Transverse colon (tissue), 4 donors: ENCODE measurements at regions not wholly inside any gene's neighbourhood (a gene's known extent, or its start where the extent isn't known, plus 50 kb on each side); places are given as distances from the start of the nearest gene placed in this dataset.

Experiments used
- DNase-seq: peaks from one replicate; pipeline ENCODE4 v3.0.0-alpha.2; 2019
- H3K27ac ChIP-seq, 4 donors: fragments of 200-600 bp; sonication (generic); 2 replicates each; pipeline ENCODE4 v1.5.1; 2016 to 2018; ENCODE audit warnings: inconsistent platforms in 4 of 4
- H3K27me3 ChIP-seq: fragments of 200-600 bp; sonication (generic); 2 replicates; pipeline ENCODE4 v1.5.1; 2017; ENCODE audit warnings: inconsistent platforms
- H3K36me3 ChIP-seq, 4 donors: fragments of 200-600 bp; sonication (generic); 2 replicates each; pipeline ENCODE4 v1.5.1; 2017 to 2019; ENCODE audit warnings: inconsistent platforms in 4 of 4
- H3K4me1 ChIP-seq, 4 donors: fragments of 200-600 bp; sonication (generic); 2 replicates each; pipeline ENCODE4 v1.5.1; 2017 to 2020; ENCODE audit warnings: inconsistent platforms in 4 of 4
- H3K4me3 ChIP-seq, 4 donors: fragments of 200-600 bp; sonication (generic); 1 replicate in 1 of 4; 2 replicates in 3 of 4; pipeline versions ENCODE4 v1.5.1 to v1.6.1; 2017 to 2019; ENCODE audit warnings: inconsistent platforms in 4 of 4
- H3K9me3 ChIP-seq, 2 donors: fragments of 200-600 bp; sonication (generic); 2 replicates each; pipeline ENCODE4 v1.5.1; 2017 to 2019; ENCODE audit warnings: inconsistent platforms in 2 of 2
- CTCF ChIP-seq, 5 experiments: fragments of 200-600 bp in 3 of 5; fragments of 450-650 bp in 2 of 5; sonication (generic) in 3 of 5; IDR thresholded peaks; 1 replicate in 2 of 5; 2 replicates in 3 of 5; pipeline ENCODE4 v1.5.1; 2016 to 2017; ENCODE audit warnings: antibody characterized with exemption in 5 of 5, inconsistent platforms in 3 of 5, mild to moderate bottlenecking in 2 of 5, moderate library complexity in 1 of 5
- EP300 ChIP-seq: sonication (generic); formaldehyde crosslinking; IDR thresholded peaks from one replicate; pipeline ENCODE4 v1.6.1; 2017; ENCODE audit warnings: antibody characterized with exemption, low read depth
- POLR2A ChIP-seq: fragments of 450-650 bp; IDR thresholded peaks from one replicate; pipeline ENCODE4 v1.6.1; 2016; ENCODE audit warnings: antibody characterized with exemption, mild to moderate bottlenecking, moderate library complexity
- POLR2AphosphoS5 ChIP-seq, 3 donors: sonication (generic); formaldehyde crosslinking; IDR thresholded peaks; one replicate each; pipeline ENCODE4 v1.6.1; 2016; ENCODE audit warnings: antibody characterized with exemption in 3 of 3
- WGBS, 2 donors: methylation state at CpG; one replicate each; pipeline ENCODE4 v1.1.5; 2018; ENCODE audit warnings: low coverage in 1 of 2; 5-methylcytosine and 5-hydroxymethylcytosine counted together
- in situ Hi-C, 4 donors: fragments of 200-750 bp; cut with MboI; loops; one replicate each; pipeline versions ENCODE4 v1.15.0 to v1.15.1; 2017; ENCODE audit warnings: low sequenced_read_pairs in 3 of 4, low pct_ligation_motif_present in 1 of 4, low pct_unique_long_range_greater_than_20kb in 1 of 4
- intact Hi-C: fragments of 100-400 bp; cut with DNase I; formaldehyde crosslinking; loops from one replicate; pipeline ENCODE4 v1.15.1; 2023; ENCODE audit warnings: low total_unique reads

GRCh38 chr2:191610756-191611155, 67.2 kb upstream of the NABP1 start:
- no peaks in the 10 kb centered on the region for H3K4me1 ChIP-seq
- no peak for TF ChIP-seq POLR2A
- TF ChIP-seq POLR2AphosphoS5 (IDR thresholded peaks at IDR 0.05): no peak
- no peak overlapping the region for H3K4me3 ChIP-seq
- no peaks in the 10 kb centered on the region for H3K27me3 ChIP-seq
- no peak for DNase-seq
- no peaks in the 10 kb centered on the region for H3K9me3 ChIP-seq
- H3K27ac ChIP-seq: no peak overlapping the region
- intact Hi-C loops (no loop called here), in situ Hi-C loops (no loop called here)
- H3K36me3 ChIP-seq: no peaks in the 10 kb centered on the region

GRCh38 chr2:191611614-191612013, 66.3 kb upstream of the NABP1 start:
- 71 to 89% methylated on average over 2 to 3 of the region's 3 CpGs for WGBS, 2 donors
- intact Hi-C loops: no loop called here
- Histone ChIP-seq H3K27ac (no peak overlapping the region), H3K4me3 (no peak overlapping the region), H3K36me3 (no peaks in the 10 kb centered on the region), H3K9me3 (no peaks in the 10 kb centered on the region), H3K27me3 (no peaks in the 10 kb centered on the region), H3K4me1 (no peaks in the 10 kb centered on the region)
- TF ChIP-seq CTCF (IDR thresholded peaks at IDR 0.05) (no peak), EP300 (no peak), POLR2AphosphoS5 (IDR thresholded peaks at IDR 0.05) (no peak), POLR2A (no peak)
- in situ Hi-C loops: no loop called here
- DNase-seq: no peak

- H3K36me3 ChIP-seq: no peaks in the 10 kb centered on the region
- TF ChIP-seq POLR2A (no peak), CTCF (IDR thresholded peaks at IDR 0.05) (no peak), POLR2AphosphoS5 (IDR thresholded peaks at IDR 0.05) (no peak), EP300 (no peak)
- in situ Hi-C loops (no loop called here), intact Hi-C loops (no loop called here)
- H3K27ac ChIP-seq: no peak overlapping the region
- H3K9me3 ChIP-seq: no peaks in the 10 kb centered on the region
- 80 to 83% methylated on average over 1 of the region's 1 CpG for WGBS, 2 donors
- no peak for DNase-seq
- H3K4me1 ChIP-seq: no peaks in the 10 kb centered on the region
- no peaks in the 10 kb centered on the region for H3K27me3 ChIP-seq
- H3K4me3 ChIP-seq: no peak overlapping the region
Measured at GRCh38 chr2:191612496-191612895, 65.4 kb upstream of the NABP1 start.

GRCh38 chr2:191614759-191615158, 63.2 kb upstream of the NABP1 start:
- intact Hi-C loops (no loop called here), in situ Hi-C loops (no loop called here)
- Histone ChIP-seq H3K36me3 (no peaks in the 10 kb centered on the region), H3K27me3 (no peaks in the 10 kb centered on the region), H3K4me3 (no peak overlapping the region), H3K4me1 (peaks cover 0 to 8% (median 0%) of the 10 kb centered on the region in 4 donors), H3K9me3 (no peaks in the 10 kb centered on the region), H3K27ac (no peak overlapping the region)
- WGBS, 2 donors: 77 to 88% methylated on average over 3 of the region's 3 CpGs
- TF ChIP-seq CTCF (IDR thresholded peaks at IDR 0.05): no peak
- no peak for DNase-seq

- Histone ChIP-seq H3K4me3 (no peak overlapping the region), H3K4me1 (peaks cover 0 to 8% (median 0%) of the 10 kb centered on the region in 4 donors), H3K9me3 (no peaks in the 10 kb centered on the region), H3K27me3 (no peaks in the 10 kb centered on the region), H3K27ac (no peak overlapping the region), H3K36me3 (no peaks in the 10 kb centered on the region)
- DNase-seq: no peak
- intact Hi-C loops (no loop called here), in situ Hi-C loops (no loop called here)
- no peak for TF ChIP-seq EP300
- TF ChIP-seq CTCF (IDR thresholded peaks at IDR 0.05): no peak
- no peak for TF ChIP-seq POLR2A
- TF ChIP-seq POLR2AphosphoS5 (IDR thresholded peaks at IDR 0.05): no peak
- 84 to 97% methylated on average over 3 of the region's 3 CpGs for WGBS, 2 donors
Measured at GRCh38 chr2:191615596-191615995, 62.3 kb upstream of the NABP1 start.
